Breast epithelium (tissue), 3 donors: ENCODE measurements at regions not wholly inside any gene's neighbourhood (a gene's known extent, or its start where the extent isn't known, plus 50 kb on each side); places are given as distances from the start of the nearest gene placed in this dataset.

ENCODE experiments used
- CTCF ChIP-seq, 3 donors: fragments of 450-650 bp; IDR thresholded peaks; one replicate each; pipeline ENCODE4 v1.5.1; 2016 to 2017; ENCODE audit warnings: antibody characterized with exemption in 3 of 3, mild to moderate bottlenecking in 3 of 3, moderate library complexity in 3 of 3
- POLR2A ChIP-seq: fragments of 450-650 bp; IDR thresholded peaks from one replicate; pipeline ENCODE4 v1.6.1; 2016; ENCODE audit warnings: antibody characterized with exemption, mild to moderate bottlenecking, moderate library complexity
- POLR2AphosphoS5 ChIP-seq, 3 donors: sonication (generic); formaldehyde crosslinking; IDR thresholded peaks; one replicate each; pipeline ENCODE4 v1.6.1; 2017; ENCODE audit warnings: antibody characterized with exemption in 3 of 3

DNA sequence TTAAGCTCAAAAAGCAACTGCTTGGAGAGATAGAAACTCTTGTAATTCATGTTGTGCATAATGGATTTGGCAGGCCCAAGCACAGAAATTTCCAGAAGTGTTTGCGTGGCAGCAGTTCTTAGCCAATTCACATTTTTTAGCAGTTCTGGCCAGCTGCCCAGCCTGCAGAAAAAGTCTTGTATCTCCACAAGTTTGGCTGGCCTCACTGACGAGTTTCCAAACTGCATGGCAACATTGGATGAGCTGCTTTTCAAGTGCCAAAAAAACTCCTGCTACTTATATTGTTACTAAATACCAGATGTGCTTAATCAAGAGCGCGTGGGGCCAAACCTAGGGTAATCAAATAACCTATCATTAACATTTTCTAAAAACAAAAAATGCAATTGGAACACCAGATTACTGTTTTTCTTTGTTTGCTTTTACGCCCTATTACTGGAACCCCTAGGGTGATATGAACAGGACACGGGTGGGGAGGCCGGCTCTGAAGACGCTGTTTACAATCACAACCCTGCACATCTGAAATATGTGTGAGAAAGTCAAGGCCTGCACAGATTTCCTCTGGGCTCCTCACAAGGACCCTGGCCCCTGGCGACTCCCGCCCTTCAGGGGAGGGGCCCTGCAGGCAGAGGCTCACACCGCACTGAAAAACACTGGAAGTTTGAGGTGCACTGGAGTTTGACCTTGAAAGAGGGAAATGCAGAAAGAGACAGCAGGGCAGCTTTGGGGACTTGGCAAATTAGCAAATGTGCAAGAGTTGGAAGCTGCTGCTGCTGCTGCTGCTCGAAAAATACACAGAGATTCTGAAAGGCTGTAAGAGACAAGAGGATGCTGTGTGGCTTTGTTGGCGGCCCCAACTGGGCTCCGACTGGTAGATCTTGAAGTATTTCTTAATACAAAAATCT lies 55.2 kb upstream of the TARBP1 start:
- TF ChIP-seq POLR2AphosphoS5 (IDR thresholded peaks at IDR 0.05) = peak; percentile 79 to 83 (median 80)
- TF ChIP-seq POLR2A = no peak
- no peak for TF ChIP-seq CTCF (IDR thresholded peaks at IDR 0.05)
